ENCODE measurements at regions not wholly inside any gene's neighbourhood (a gene's known extent, or its start where the extent isn't known, plus 50 kb on each side); places are given as distances from the start of the nearest gene placed in this dataset.

DNA sequence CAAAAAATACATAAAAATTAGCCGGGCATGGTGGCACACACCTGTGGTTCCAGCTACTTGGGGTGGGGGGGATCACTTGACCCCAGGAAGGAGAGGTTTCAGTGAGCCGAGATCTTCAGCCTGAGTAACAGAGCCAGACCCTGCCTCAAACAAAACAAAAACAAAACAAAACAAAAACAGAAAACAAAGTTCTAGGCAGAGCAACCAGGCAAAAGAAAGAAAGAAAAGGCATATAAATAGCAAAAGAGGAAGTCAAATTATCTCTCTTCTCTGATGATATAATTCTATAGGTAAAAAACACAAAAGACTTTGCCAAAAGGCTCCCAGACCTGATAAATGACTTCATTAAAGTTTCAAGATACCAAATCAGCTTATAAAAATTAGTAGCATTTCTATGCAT is 446.9 kb downstream of the HAO1 start:
- TF ChIP-seq POLR2AphosphoS5 (IDR thresholded peaks at IDR 0.05; ENCODE audit: low read depth, low read length) (no peak), POLR2A (IDR thresholded peaks at IDR 0.05; ENCODE audit: low read depth, low read length) (no peak), SPI1 (IDR thresholded peaks at IDR 0.05; ENCODE audit: low read depth, low read length) (peak; percentile 68), TAF1 (IDR thresholded peaks at IDR 0.05; ENCODE audit: low read depth, low read length) (no peak), PAX5 (IDR thresholded peaks at IDR 0.05; ENCODE audit: insufficient read depth, low read length, severe bottlenecking) (no peak), POU2F2 (IDR thresholded peaks at IDR 0.05; ENCODE audit: low read depth, low read length) (no peak)

All from GM12891 (cell line).